Keratinocyte (primary cell): ENCODE measurements at regions not wholly inside any gene's neighbourhood (a gene's known extent, or its start where the extent isn't known, plus 50 kb on each side); places are given as distances from the start of the nearest gene placed in this dataset.

Experiments
- DNase-seq: peaks from one replicate; pipeline ENCODE4 v3.0.0-alpha.2; 2011; ENCODE audit warnings: low read depth, missing footprints, low spot score
- FAIRE-seq: peaks from 2 replicates; lab custom pipeline; 2011; peaks lifted over from hg19 to GRCh38; lab: Jason Lieb, UNC
- H2AFZ ChIP-seq: 2 replicates; pipeline ENCODE4 v1.6.0; 2012; ENCODE audit warnings: low read length, control low read depth, inconsistent platforms; ENCODE audit not compliant: control insufficient read depth
- H3K27ac ChIP-seq: 2 replicates; pipeline ENCODE4 v1.5.1; 2011; ENCODE audit warnings: low read length; ENCODE audit not compliant: control insufficient read depth, insufficient read depth
- H3K27me3 ChIP-seq: 3 replicates; pipeline ENCODE4 v1.6.0; 2011; ENCODE audit warnings: low read length; ENCODE audit not compliant: control insufficient read depth, insufficient read depth; ENCODE audit errors: extremely low read depth
- H3K36me3 ChIP-seq, 2 experiments: 2 replicates in 1 of 2; 3 replicates in 1 of 2; pipeline ENCODE4 v1.5.1; 2011; ENCODE audit warnings: low read length in 2 of 2, mild to moderate bottlenecking in 1 of 2; ENCODE audit not compliant: control insufficient read depth in 2 of 2, insufficient read depth in 2 of 2; ENCODE audit errors: extremely low read depth in 1 of 2
- H3K4me1 ChIP-seq: 3 replicates; pipeline ENCODE4 v1.5.1; 2011; ENCODE audit warnings: low read length; ENCODE audit not compliant: control insufficient read depth, insufficient read depth; ENCODE audit errors: extremely low read depth
- H3K4me2 ChIP-seq: 3 replicates; pipeline ENCODE4 v1.6.0; 2011; ENCODE audit warnings: low read depth, low read length; ENCODE audit not compliant: control insufficient read depth, insufficient read depth; ENCODE audit errors: extremely low read depth
- H3K4me3 ChIP-seq, 3 experiments: fragments of 200-600 bp in 1 of 3; sonication (generic) in 1 of 3; 2 replicates in 2 of 3; 3 replicates in 1 of 3; pipeline ENCODE4 v1.5.1; 2011 to 2016; ENCODE audit warnings: low read length in 3 of 3, mild to moderate bottlenecking in 3 of 3, control low read depth in 2 of 3, inconsistent platforms in 1 of 3, low read depth in 1 of 3, mixed read lengths in 1 of 3, mixed run types in 1 of 3, moderate library complexity in 1 of 3; ENCODE audit not compliant: control insufficient read depth in 2 of 3, insufficient read depth in 2 of 3; ENCODE audit errors: extremely low read depth in 1 of 3
- H3K79me2 ChIP-seq: 2 replicates; pipeline ENCODE4 v1.6.0; 2012; ENCODE audit warnings: low read length; ENCODE audit not compliant: control insufficient read depth, insufficient read depth
- H3K9ac ChIP-seq: 3 replicates; pipeline ENCODE4 v1.6.0; 2011; ENCODE audit warnings: low read length; ENCODE audit not compliant: control insufficient read depth, insufficient read depth; ENCODE audit errors: extremely low read depth
- H3K9me1 ChIP-seq: 3 replicates; pipeline ENCODE4 v1.6.0; 2011; ENCODE audit warnings: low read length; ENCODE audit not compliant: control insufficient read depth, insufficient read depth; ENCODE audit errors: extremely low read depth
- H3K9me3 ChIP-seq: 2 replicates; pipeline ENCODE4 v1.5.1; 2012; ENCODE audit warnings: low read depth, low read length; ENCODE audit not compliant: control insufficient read depth
- H4K20me1 ChIP-seq: 3 replicates; pipeline ENCODE4 v1.6.0; 2011; ENCODE audit warnings: low read length; ENCODE audit not compliant: control insufficient read depth, insufficient read depth; ENCODE audit errors: extremely low read depth
- CTCF ChIP-seq, 3 experiments: IDR thresholded peaks in 1 of 3; conservative IDR thresholded peaks in 1 of 3; optimal IDR thresholded peaks in 1 of 3; 2 replicates in 2 of 3; 3 replicates in 1 of 3; pipeline versions ENCODE3 to v1.5.1; 2011; ENCODE audit warnings: low read length in 3 of 3, mild to moderate bottlenecking in 3 of 3, moderate library complexity in 2 of 3, control low read depth in 1 of 3, inconsistent platforms in 1 of 3; ENCODE audit not compliant: insufficient read depth in 2 of 3; ENCODE audit errors: extremely low read depth in 1 of 3
- EZH2 ChIP-seq: IDR thresholded peaks from one replicate; pipeline ENCODE4 v1.6.1; 2012; ENCODE audit warnings: inconsistent platforms, mild to moderate bottlenecking, low read length, moderate library complexity
- dilution Hi-C: fragments of 300-500 bp; cut with MboI; formaldehyde crosslinking; loops from one replicate; pipeline ENCODE4 v1.7.0; 2020; ENCODE audit warnings: low sequenced_read_pairs; ENCODE audit not compliant: extremely low pct_ligation_motif_present

- no peak overlapping the region for H3K9ac ChIP-seq
- no peak for DNase-seq
- FAIRE-seq, result no peak
- no peaks in the 10 kb centered on the region for H3K9me1 ChIP-seq
- no peak overlapping the region for H2AFZ ChIP-seq
- H3K9me3 ChIP-seq, result no peaks in the 10 kb centered on the region
- H4K20me1 ChIP-seq, result no peaks in the 10 kb centered on the region
- H3K4me2 ChIP-seq, result no peak overlapping the region
- H3K4me1 ChIP-seq, result no peaks in the 10 kb centered on the region
- dilution Hi-C loops, result no loop called here
- no peaks in the 10 kb centered on the region for H3K36me3 ChIP-seq
- no peaks in the 10 kb centered on the region for H3K79me2 ChIP-seq
- no peak overlapping the region for H3K27ac ChIP-seq
- no peak for TF ChIP-seq EZH2
- no peak for TF ChIP-seq CTCF (optimal IDR thresholded peaks at IDR 0.05 in 1 of 3, IDR thresholded peaks at IDR 0.05 in 1 of 3, conservative IDR thresholded peaks at IDR 0.05 in 1 of 3; ENCODE audit: extremely low read depth in 1 of 3, insufficient read depth in 2 of 3, low read length in 3 of 3)
- H3K4me3 ChIP-seq, result no peak overlapping the region
- no peaks in the 10 kb centered on the region for H3K27me3 ChIP-seq
Observed at GRCh38 chr13:97798171-97798821, 155.2 kb upstream of the IPO5 start.

GRCh38 chr13:97798836-97799235 is 154.6 kb upstream of the IPO5 start:
- H3K4me2 ChIP-seq, result no peak overlapping the region
- no peaks in the 10 kb centered on the region for H3K4me1 ChIP-seq
- no peaks in the 10 kb centered on the region for H4K20me1 ChIP-seq
- no peaks in the 10 kb centered on the region for H3K79me2 ChIP-seq
- H3K4me3 ChIP-seq, result no peak overlapping the region
- TF ChIP-seq CTCF (optimal IDR thresholded peaks at IDR 0.05 in 1 of 3, IDR thresholded peaks at IDR 0.05 in 1 of 3, conservative IDR thresholded peaks at IDR 0.05 in 1 of 3; ENCODE audit: extremely low read depth in 1 of 3, insufficient read depth in 2 of 3, low read length in 3 of 3), result no peak
- TF ChIP-seq EZH2, result no peak
- dilution Hi-C loops, result no loop called here
- H3K27ac ChIP-seq, result no peak overlapping the region
- H3K27me3 ChIP-seq, result no peaks in the 10 kb centered on the region
- no peak for DNase-seq
- H3K36me3 ChIP-seq, result no peaks in the 10 kb centered on the region
- FAIRE-seq, result no peak
- no peaks in the 10 kb centered on the region for H3K9me1 ChIP-seq
- no peak overlapping the region for H3K9ac ChIP-seq
- H2AFZ ChIP-seq, result no peak overlapping the region
- no peaks in the 10 kb centered on the region for H3K9me3 ChIP-seq
